GM13976 (cell line): ENCODE measurements at regions not wholly inside any gene's neighbourhood (a gene's known extent, or its start where the extent isn't known, plus 50 kb on each side); places are given as distances from the start of the nearest gene placed in this dataset.

ENCODE experiments used
- DNase-seq: peaks from one replicate; pipeline ENCODE4 v3.0.0; 2012; ENCODE audit warnings: low spot score
- CTCF ChIP-seq: IDR thresholded peaks from 2 replicates; pipeline ENCODE4 v1.5.1; 2012; ENCODE audit warnings: borderline replicate concordance, mild to moderate bottlenecking; ENCODE audit not compliant: insufficient read depth; ENCODE audit errors: extremely low read depth, missing control alignments, control extremely low read depth
- in situ Hi-C: fragments of 300-500 bp; cut with MboI; formaldehyde crosslinking; loops from one replicate; pipeline ENCODE4 v1.12.0; 2022; ENCODE audit warnings: low sequenced_read_pairs, mixed read lengths, inconsistent platforms; ENCODE audit not compliant: unreplicated experiment

- in situ Hi-C loops = loop anchor here (10.0 kb wide), 1 partner anchor 57 kb away; no protein-coding TSS in a partner anchor
- DNase-seq = no peak
- no peak for TF ChIP-seq CTCF
Measured at GRCh38 chr18:63071701-63072141, 247.8 kb downstream of the BCL2 start.

- in situ Hi-C loops = loop anchor here (10.0 kb wide), 1 partner anchor 56 kb away; no protein-coding TSS in a partner anchor
- no peak for DNase-seq
- TF ChIP-seq CTCF = no peak
Measured at GRCh38 chr18:63070767-63071502, 248.6 kb downstream of the BCL2 start.

DNA sequence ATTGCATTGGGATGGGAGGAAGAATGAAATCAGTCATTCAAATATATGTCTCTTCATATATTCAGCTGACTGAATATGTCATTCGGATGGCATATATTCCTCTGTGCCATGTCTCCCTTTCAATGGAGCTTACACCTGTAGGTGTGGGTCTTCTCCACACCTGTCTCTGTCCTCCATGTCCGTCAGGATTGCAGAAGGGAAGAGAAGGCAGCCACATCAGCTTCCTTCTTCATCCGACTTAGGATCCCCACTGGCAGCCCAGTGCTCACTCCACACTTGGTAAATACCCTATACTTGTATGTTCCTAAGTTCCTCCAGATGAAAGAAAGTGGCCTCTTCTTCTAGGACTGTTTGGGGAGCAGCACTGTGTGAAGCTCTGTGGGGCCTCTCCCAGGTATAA, 250.1 kb downstream of the BCL2 start:
- in situ Hi-C loops = no loop called here
- no peak for TF ChIP-seq CTCF

GRCh38 chr18:63067939-63068338, 251.6 kb downstream of the BCL2 start:
- in situ Hi-C loops = no loop called here
- TF ChIP-seq CTCF = no peak
- DNase-seq = no peak

More for the DNA sequence above, 250.1 kb downstream of the BCL2 start:
- DNase-seq = no peak

DNA sequence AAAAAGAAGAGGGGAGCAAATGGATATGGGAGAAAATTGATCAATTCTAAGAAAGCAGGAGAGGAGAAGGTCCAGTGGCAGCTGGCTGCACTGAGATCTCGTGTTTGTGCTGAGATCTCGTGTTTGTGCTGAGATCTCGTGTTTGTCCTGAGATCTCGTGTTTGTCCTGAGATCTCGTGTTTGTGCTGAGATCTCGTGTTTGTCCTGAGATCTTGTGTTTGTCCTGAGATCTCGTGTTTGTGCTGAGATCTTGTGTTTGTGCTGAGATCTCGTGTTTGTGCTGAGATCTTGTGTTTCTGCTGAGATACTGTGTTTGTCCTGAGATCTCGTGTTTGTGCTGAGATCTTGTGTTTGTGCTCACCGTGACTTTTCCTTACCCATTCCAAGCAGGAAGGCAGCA, 254.4 kb downstream of the BCL2 start:
- no peak for TF ChIP-seq CTCF
- no peak for DNase-seq
- in situ Hi-C loops = no loop called here

- TF ChIP-seq CTCF = no peak
- DNase-seq = no peak
- in situ Hi-C loops = no loop called here
Measured at GRCh38 chr18:63063171-63063570, 256.4 kb downstream of the BCL2 start.
